ENCODE measurements at regions not wholly inside any gene's neighbourhood (a gene's known extent, or its start where the extent isn't known, plus 50 kb on each side); places are given as distances from the start of the nearest gene placed in this dataset.

GRCh38 chr13:70795484-70795883 lies 687.2 kb upstream of the KLHL1 start:
- Histone ChIP-seq H3K4me3 (no peak overlapping the region), H3K27ac (no peak overlapping the region)
- TF ChIP-seq CTCF (IDR thresholded peaks at IDR 0.05) = no peak
- no peak for DNase-seq (ENCODE audit: low spot score)

GRCh38 chr13:70792121-70792520 lies 683.9 kb upstream of the KLHL1 start:
- DNase-seq (ENCODE audit: low spot score) = no peak
- H3K4me3 ChIP-seq = no peak overlapping the region
- TF ChIP-seq CTCF (IDR thresholded peaks at IDR 0.05) = no peak
- no peak overlapping the region for H3K27ac ChIP-seq

DNA sequence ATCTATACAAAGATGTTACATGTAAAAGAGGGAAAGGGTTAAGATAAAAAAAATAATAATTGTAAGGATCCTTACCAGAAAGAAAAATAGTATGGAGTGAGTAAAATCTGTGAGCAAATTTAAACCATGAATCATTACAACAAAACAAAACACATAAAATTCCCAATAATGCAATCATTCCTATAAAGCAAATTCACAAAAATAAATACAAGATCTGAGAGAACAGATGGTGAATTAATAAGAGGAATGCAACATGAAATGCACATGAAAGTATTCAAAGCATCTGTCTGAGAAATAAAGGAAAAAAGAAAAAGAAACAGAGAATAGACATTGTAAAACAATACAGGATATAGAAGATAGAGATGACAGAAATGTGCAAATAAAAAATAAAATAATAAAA lies 681.5 kb upstream of the KLHL1 start:
- TF ChIP-seq CTCF (IDR thresholded peaks at IDR 0.05) = no peak
- H3K27ac ChIP-seq = no peak overlapping the region
- no peak for DNase-seq (ENCODE audit: low spot score)
- H3K4me3 ChIP-seq = no peak overlapping the region

DNA sequence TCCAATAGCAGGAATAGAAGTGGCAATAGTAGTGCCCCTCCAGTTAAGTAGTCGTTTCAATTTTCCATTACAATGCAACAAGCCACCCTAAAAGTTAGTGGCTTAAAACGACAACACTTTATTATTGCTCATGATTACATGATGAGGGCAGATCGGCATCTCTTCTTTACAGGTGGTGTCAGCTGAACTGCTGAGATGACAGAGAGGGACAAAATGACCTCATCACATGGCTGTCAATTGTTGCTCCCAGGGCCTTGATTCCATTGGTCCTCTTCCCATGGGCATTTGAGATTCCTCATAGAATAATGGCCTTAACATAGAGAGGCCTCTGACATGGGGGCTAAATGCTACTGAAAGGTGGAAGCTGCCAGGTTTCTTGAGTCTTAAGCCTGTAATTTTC lies 679.8 kb upstream of the KLHL1 start:
- Histone ChIP-seq H3K27ac (no peak overlapping the region), H3K4me3 (no peak overlapping the region)
- DNase-seq (ENCODE audit: low spot score) = no peak
- no peak for TF ChIP-seq CTCF (IDR thresholded peaks at IDR 0.05)

DNA sequence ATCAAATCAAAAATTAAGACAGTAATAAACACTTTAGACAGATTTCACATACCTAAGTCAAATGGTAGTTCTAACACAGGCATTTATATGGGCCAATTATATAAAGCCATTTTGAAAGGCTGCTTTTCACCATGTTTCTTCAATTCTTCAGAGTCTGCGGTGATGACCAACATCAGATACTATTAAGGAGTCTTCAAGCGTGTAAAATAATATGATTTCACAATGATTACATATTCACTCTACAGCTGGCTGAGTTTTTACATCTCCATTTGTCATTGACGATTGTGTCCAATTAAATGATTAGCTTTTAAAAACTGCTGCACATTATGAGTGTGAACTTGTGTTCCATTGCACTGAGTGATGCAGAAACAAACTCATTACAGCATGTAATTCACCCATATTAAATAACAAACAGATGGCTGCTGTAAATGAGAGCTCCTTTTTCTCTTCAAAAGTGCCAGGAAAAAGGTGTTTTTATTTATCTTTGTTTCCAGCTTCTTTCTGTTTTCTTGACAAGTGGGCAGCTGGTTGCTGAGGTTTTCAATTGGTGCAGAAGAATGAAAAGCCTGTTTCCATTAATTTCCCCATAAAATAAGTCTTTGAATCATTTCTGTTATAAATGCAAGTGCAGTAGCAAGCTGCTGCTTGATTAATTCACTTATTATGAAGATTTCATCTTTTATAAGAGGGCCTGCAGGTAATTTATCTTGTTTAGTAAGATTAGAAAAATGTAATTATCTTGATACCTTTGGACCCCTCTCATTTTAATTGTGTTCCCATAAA lies 676.1 kb upstream of the KLHL1 start:
- no peak for DNase-seq (ENCODE audit: low spot score)
- H3K27ac ChIP-seq = no peak overlapping the region
- no peak for TF ChIP-seq CTCF (IDR thresholded peaks at IDR 0.05)
- H3K4me3 ChIP-seq = no peak overlapping the region

GRCh38 chr13:70769817-70770216 lies 661.6 kb upstream of the KLHL1 start:
- no peak for DNase-seq (ENCODE audit: low spot score)
- no peak for TF ChIP-seq CTCF (IDR thresholded peaks at IDR 0.05)
- Histone ChIP-seq H3K4me3 (no peak overlapping the region), H3K27ac (no peak overlapping the region)

- no peak for TF ChIP-seq CTCF (IDR thresholded peaks at IDR 0.05)
- no peak overlapping the region for H3K4me3 ChIP-seq
- no peak overlapping the region for H3K27ac ChIP-seq
- no peak for DNase-seq (ENCODE audit: low spot score)
Observed at GRCh38 chr13:70758932-70759331, 650.7 kb upstream of the KLHL1 start.

Data from coronary artery (tissue), 2 donors.